ENCODE measurements at regions not wholly inside any gene's neighbourhood (a gene's known extent, or its start where the extent isn't known, plus 50 kb on each side); places are given as distances from the start of the nearest gene placed in this dataset.

DNA sequence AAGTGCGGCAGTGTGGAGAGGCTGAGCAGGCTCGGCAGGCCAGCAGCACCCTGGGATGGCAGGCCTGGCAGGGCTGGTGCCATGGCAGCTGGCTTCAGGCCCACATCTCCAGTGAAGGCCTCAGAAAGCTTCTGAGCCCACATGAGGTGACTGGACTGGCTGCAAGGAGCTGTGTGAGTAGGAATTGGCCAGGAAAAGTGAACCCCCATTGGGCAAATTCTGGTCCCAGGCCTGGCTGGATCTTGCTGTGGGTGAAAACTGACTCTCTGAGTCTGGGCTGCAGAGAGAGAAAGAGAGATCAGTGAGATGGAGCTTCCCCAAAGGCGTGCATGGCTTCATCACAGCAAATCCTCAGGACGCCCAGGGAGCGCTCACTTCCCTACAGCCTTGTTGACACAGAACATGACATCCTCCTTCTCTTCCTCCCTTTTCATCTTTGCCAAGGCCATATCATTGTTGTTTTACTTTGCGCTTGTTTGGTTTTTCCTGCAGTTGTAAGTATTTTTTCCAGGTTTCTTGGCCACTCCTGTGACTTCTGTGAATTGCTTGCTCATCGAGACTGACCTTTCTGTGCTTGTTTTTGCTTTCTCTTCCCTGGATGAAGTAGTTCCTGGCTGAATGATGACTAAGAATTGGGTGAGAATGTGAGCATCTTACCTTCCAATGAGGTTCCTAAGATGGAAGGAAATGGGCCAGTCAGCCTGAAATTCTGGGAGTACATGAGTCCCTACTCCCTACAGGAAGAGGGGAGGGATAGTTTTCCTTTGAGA is 299.1 kb downstream of the TLE3 start:
- no peak for DNase-seq

DNA sequence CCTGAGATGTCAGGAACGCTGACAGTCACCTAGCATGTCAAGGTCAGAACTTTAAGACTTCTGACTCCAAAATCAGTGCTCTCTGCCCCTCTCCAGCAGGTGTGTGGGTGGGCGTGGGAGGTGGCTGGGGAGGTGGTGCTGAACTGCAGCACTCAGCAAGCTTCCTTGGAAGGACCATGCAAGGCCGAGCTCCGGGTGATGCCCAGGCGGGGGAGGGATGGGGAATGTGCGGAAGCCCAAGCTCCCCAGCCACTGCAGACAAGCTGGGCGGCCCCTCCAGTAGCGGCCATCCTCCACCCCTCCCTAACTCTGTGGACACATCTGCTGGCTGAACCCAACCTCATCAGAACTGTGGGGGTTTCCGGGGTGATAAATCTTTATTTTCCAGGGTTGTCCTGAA is 296.6 kb downstream of the TLE3 start:
- no peak for DNase-seq

DNA sequence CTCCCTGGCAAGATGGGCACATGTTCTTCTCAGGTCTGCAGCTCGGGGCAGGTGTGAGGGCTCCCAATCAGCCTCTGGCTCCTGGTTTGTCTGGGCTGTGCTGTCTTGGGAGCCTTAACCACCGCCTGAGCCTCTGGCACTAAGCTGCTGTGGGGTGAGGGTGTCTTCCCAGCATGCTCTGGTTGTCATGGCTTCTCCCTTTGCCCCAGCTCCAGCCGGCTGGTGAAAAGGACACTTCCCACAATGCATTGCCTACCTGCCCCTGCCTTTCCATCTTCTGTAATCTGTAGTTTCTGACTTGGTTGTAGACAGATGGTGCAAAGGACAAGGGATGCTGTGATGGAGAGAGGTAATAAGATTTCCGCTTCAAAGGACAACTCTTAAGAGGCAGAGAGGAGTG is 295.3 kb downstream of the TLE3 start:
- DNase-seq: no peak

DNA sequence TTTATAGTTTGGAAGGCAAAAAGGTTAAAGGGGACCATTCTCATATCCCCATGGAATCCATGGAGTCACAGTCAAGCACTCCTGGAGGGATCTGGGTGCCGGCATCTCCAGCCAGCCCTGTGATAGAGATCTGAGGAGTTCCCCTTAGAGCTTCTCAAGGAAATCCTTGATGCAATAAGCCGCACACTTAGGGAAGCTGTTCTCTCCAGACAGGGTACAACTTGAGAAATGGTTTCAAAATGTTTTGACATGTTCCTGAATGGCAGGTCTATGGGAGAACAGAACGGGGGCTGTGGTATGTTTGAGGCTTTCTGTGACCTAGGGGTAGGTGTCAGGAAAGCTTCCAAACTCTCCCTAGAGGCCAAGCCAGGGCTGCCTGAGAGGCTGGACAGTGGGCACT is 292.9 kb downstream of the TLE3 start:
- DNase-seq: no peak

DNA sequence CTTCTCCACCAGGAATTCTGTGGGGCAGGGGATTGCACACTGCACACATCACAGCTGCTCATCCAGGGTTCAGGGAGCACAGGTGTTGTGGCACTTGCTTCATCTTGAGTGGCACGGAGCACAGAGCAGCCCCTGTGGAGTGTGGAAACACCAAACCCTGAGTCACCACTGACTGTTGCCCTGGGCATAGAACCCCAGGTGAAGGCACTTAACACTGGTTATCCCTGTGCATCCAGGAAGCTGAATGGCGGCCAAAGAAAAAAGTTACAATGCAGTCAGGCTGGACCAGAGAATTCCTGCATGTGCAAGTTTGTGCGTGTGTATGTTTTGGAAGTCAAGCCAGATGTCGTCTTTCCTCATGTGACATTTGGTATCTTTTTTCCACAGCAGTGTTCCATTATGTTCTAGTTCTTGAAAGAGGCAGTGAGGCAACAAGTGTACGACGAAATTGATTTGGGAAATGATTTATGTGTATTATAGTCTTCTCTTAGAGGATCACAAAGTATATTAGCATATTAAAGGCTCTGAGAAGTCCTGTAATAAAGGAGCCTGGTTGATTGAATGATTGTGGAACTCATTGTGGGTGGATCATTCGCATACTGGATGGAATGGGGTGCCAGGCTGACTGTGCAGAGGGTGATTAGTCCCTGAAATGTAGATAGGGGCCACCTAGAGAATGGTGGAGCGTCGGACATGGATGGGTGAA is 292.3 kb downstream of the TLE3 start:
- DNase-seq: no peak

DNA sequence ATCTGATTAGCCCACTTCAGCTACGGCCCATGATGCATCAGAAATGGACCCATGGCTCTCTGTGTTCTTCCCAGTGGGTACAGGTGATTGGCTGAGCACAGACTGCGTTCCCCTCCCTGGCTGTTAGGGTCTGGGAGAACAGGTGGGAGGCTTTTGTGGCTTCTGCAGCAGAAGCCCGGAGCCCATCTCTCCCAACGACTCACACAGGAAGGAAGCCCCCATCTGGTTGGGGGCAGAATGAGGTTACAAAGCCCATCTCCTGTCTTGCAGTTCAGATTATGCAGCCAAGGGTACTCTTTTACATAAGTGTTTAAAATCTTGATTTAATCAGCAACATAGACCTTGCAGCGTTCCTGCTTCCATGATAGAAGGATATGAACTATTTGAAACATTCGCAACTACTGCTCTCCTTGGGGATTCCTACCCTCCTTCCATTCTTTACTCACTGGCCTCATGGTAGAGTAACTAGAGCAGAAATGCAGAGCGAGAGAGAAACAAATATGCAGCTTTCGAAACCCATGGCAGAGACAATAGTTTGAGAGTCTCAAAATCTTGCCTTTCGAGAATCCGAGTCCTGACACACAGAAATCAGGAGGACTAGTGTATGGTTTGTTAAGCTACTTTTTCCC is 291.3 kb downstream of the TLE3 start:
- no peak for DNase-seq

DNA sequence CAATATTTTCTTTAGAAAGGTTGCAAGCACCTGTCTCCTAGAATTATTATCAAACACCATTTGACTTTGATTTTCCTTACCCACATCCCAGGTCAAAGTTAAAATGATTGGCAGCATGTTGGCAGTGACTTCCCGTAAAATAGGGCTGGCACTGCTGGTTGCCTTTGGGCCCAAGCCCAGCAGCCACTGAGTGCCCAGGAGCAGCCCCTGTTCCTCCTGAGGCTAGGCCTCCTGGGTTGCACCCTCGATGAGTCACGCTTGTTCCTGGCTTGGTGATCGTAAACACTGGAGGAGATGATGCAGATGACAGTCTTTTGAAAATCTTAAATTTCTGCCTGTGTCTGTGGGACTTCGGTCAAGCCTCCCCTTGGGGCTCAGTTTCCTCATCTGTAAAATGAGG is 290.0 kb downstream of the TLE3 start:
- DNase-seq: no peak

DNA sequence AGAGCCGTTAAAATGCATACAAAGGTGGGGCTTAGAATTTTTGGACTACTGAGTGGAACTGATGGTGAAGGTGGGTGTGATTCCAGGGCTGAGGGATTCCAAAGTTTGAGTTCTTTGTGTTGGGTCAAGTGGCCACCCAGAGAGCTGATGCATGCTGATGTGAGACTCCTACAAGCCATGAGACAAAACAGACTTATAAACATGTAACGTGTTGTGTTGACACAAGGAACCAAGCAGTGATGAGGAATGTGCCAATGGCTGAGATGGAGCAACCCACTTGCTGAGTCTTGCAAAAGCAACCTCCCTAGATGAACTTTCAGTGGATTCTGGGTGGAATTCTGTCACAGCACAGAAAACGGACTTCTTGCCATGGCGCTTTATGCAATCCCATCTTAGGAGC is 289.0 kb downstream of the TLE3 start:
- DNase-seq: no peak

DNA sequence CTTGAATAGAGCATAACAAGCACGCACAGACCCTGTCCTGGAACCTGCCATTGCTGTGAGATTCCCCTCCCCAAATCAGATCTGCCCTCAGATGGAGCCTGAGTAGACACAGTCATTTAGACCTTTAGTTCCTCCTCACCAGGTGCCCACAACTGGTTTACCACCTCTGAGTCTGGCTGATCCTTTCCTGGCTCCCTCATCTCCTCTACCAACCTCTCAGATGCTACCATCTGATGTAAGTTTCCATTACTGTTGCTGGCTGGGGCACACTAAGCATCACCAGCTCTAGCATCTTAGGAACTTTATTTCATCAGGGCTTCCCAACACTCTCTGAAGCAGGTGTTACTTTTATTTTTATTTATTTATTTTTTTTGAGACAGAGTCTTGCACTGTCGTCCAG is 288.3 kb downstream of the TLE3 start:
- no peak for DNase-seq

DNA sequence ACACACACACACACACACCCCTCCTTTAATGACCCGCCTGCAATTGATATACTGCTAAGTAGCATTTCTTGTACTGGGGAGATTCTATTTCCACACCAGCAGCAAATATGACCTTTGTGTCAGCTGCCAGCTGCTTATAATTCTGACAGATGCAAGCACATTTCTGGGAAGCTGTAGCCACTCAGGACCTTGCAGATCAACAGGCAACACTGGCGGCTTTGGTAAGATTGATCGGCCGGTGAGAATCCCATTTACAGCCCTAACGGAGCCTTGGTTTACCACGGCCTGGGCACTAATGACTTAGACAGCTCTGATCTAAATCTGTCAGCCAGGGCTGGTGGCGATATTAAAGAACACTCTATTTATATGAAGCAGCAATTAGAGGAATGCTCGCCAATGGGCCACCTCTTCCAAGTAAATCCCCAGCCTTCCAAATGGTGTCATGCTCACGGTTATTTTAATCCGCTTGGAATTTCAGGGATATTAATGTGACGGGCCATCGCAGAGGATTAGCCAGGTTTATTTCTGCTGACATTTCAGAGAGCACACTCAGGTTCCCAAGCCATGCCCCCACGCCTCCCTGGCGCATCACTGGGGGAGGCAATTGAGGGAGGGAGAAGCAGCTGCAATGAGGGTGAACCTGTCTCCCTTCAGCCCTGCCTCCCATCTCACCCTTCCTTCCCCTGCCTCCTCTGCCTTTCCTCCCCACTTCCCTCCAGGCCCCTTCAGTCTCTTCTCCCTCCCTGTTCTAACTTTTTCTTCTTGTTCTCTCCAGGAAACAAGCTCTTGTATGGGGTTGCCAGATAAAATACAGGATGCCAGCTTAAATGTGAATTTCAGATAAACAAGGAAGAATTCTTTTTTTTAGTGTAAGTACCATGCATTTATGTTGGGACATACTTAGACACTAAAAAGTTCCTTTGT is 287.0 kb downstream of the TLE3 start:
- DNase-seq: no peak

DNA sequence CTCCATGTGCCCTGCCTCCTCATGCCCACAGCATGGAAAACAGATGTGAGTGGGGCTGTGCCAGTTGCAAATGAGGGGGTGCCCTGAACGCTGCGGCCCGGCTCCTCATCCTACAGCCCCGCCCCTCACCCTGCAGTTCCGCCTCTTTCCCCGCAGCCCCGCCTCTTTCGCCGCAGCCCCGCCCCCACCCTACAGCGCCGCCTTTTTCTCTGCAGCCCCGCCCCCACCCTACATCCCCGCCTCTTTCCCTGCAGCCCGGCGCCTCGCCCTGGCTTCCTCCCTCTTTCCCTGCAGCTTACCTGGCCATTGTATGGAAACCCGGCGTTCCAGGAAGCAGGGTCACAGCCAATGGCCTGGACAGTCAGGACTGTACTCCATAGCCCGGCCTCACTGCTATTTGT is 284.9 kb downstream of the TLE3 start:
- no peak for DNase-seq

DNA sequence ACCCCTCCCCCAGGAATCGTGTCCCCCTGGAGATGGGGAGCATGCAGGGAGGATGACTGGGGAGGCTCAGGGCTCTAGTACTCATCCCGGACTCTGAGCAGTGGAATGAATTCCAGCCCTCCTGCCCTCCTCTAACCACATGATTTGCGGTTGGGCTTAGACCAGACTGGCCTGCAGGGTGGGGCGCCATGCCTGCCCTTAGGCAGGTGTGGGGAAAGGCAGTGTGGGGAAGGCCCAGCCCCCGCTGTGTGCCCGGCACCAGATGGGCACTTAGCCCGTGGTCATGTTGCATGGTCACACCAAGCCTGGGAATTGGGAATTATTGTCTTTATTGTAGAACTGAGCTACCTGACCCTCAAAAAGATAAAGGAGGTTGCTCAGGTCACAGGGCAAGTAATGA is 283.8 kb downstream of the TLE3 start:
- DNase-seq: no peak

DNA sequence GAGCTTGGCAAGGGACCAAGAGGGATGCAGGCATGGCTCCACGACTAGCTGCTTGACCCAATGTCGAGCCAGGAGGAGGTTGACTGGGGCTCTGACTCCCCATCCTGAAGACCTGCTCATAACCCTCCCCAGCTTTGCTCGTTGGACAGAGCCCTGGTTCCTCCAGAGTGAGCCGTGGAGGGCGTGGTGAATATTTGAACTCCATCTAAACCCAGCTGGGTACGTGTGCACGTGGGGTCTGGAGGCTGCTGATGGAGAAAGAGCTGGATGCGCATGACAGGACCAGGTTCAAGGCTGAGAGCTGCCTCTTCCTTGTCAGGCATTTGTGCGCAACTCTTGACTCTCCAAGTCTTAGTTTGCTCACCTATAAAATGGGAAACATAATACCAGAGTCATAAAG is 282.8 kb downstream of the TLE3 start:
- DNase-seq: no peak

DNA sequence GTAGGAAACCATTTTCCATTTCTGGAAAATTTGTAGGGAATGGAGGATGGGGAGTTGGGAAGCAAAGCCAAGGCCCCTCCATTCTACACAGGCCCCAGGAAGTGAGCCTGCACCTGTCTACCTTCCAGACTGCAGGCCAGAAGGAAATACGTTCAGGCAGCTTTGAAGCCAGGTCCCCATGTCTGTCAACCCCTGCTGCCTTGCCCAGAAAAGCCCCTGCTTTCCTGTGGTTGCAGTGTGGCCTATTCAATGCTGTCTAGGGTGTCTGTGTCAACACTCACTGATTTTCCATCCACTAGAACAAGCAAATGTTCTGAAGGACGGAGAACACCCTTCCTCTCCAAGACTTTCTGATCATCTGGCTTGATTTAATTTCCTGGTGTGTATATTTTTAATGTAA is 281.9 kb downstream of the TLE3 start:
- no peak for DNase-seq

DNA sequence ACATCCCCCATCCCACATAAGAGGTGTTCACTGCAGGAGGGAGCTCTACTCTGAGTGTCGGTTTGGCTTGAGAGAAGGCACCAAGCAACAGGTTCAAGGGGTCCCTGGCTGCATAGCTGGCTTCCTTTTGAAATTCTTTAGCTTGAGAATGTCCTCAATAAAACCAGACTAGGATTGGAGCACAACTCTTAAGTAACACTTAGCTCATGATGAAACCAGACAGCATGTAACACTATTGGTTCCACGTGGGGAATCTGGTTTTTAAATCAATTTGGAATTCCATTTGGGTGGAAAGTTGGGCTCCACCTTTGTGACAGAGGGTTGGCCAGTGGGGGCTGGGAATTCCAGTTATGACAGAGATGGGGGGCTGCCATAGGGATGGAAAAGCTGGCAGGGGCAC is 281.2 kb downstream of the TLE3 start:
- DNase-seq: no peak

DNA sequence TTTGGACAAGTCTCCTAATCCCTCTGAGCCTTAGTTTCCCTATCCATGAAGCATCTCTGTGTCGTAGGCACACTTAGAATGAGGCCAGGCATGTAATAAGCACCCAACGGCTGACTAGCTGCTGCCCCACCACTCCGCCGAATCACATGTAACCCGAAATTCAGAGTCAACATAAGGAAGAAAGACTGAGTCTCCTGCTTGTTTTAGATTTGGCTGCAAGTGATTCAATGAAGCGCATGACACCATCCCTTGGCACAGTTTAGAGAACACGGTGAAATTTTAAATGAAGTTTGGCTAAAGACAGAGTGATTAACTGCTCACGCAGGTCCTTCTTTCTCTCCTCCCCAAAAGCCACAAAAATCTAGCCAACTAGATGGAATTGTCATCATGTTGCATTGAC is 279.2 kb downstream of the TLE3 start:
- no peak for DNase-seq

DNA sequence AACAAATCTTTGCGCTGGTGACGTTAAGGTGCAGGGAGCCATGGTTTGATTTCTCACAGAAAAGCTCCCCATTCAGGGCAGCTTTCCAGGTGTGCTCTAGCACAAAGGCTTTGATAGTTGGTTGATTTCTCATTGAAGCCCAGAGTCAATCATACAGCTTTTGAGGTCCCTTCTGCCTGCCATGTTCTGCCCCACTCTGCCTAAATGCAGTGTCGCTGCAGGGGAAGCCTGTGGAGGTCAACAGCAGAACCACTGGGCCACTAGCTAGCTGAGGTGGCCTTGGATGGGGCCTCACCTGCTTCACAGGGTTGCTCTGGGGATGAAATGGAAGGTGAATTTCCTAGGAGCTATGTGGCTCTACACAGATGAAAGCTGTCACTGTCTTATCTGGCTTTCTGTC is 278.3 kb downstream of the TLE3 start:
- no peak for DNase-seq

DNA sequence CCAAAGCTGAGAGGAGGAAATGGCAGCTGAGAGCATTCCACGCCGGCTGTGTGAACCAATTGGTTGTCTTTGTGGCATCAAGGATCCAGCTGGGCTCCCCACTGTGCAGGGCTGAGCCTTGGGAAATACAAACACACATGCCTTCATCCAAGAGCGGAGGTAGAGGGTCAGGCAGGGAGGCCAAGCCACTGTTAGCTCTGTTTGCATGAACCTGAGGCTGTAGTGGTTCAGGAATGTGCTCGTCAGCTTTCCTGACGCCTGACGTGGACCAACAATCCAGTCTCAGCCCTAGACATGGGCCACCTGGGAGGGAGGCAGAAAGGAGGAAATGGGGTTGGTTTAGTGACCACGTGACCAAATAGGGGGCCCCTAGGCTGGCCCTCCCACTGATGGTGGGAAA is 276.9 kb downstream of the TLE3 start:
- no peak for DNase-seq

DNA sequence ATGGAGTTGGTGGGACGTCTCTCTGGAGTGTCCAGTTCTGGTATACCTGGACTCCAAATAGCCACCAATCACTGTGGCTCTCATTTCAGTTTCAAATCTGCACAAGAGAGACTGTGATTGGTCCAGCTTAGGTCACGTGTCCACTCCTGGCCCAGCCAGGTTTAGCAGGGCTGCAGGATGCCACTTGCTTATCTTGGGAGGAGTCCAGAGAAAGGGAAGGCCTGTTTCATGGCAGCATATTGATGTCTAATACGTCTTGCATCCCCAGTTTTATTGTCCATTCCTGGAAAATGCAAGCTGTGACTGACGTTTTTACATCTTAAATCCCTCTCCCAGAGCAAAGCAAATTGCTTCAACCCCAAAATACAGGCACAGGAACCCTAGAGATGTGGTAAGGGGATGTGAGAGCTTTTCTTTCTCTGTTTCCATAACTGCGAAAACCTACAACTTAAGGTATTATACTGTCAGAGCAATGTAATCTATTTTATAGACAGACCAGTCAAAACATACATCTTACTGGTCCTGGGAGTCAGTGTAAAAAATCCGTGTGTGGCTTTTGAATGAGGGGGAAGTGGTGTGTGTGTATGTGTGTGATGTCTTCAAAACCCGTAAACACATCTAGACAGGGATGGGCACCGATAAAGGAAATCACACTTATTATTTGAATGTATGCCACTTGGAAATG is 274.4 kb downstream of the TLE3 start:
- no peak for DNase-seq

DNA sequence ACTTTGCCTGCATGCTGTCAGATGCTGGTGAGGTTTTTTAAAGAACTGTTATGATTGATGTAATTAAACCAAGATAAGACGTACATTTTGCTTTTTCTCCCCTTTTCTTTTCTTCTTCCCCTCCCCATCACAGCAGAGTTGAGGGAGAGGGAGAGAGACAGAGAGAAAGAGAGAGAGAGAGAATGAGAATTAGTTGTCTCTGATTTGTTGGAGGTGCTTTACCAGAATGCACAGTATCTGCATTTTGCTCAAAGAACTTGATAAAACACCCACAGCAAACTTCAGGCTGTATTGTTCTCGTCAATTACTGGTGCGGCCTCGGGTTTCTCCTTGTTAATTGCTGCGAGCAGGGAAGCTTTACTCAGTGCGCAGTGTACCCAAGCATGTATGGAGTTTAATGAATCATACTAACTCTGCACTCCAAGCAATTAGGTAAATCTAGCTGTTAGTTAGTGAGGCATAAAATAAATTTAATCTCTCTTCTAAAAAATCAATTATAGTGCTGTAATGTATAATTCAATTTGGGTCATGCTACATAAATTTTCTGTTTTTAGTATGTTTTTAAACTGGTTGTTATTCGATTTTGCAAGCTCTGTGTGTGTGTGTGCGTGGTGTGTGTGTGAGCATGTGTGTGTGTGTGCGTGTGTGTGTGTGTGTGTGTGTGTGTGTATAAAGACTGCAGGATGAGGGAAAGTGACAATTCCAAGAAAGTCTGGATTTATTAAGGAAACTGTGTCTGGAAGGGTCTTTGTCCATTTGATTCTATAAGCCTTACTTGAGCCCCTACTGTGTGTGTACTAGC is 273.4 kb downstream of the TLE3 start:
- no peak for DNase-seq

DNA sequence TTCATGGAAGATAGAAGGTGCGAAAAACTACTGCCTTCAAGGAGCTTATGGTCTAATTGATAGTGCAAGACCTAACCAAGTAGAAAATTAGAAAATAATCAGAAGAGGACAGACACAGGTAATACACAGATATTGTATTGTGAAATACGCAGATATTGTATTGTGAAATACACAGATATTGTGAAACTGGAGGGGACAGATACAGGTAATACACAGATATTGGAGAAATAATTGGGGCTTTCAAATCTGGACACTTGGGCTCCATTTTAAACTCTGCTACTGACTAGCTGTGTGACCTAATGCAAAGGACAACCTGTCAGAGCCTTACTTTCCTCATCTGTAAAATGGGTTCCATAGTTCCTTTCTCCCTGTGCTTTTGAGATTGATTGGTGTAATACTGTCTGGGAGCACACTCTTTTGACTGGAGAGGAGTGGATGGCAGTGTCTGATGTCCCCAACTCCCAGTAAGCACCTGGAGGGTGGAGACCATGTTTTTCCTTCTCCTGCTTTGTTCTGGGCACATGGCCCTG is 272.8 kb downstream of the TLE3 start:
- no peak for DNase-seq
